ENCODE measurements at regions not wholly inside any gene's neighbourhood (a gene's known extent, or its start where the extent isn't known, plus 50 kb on each side); places are given as distances from the start of the nearest gene placed in this dataset.

DNA sequence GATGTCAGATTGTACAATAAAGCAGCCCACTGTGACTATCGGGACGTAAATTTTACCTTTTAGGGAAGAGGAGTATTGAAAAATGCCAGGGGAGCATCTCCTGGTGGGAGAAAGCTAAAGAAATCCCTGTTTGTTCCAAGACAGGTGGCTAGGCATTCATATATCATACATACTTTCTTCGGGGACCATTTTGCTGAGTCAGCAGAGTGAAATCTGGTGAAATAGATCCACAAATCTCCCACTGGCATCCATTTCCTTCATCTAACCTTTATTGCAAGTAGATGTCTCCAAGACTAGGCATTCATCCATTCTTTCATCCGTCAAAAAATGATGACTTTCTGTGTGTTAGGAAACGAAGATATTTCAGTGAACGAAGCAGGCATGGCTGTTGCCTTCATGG lies 107.1 kb downstream of the BMP4 start (continued):
- TF ChIP-seq, protein P1, sequence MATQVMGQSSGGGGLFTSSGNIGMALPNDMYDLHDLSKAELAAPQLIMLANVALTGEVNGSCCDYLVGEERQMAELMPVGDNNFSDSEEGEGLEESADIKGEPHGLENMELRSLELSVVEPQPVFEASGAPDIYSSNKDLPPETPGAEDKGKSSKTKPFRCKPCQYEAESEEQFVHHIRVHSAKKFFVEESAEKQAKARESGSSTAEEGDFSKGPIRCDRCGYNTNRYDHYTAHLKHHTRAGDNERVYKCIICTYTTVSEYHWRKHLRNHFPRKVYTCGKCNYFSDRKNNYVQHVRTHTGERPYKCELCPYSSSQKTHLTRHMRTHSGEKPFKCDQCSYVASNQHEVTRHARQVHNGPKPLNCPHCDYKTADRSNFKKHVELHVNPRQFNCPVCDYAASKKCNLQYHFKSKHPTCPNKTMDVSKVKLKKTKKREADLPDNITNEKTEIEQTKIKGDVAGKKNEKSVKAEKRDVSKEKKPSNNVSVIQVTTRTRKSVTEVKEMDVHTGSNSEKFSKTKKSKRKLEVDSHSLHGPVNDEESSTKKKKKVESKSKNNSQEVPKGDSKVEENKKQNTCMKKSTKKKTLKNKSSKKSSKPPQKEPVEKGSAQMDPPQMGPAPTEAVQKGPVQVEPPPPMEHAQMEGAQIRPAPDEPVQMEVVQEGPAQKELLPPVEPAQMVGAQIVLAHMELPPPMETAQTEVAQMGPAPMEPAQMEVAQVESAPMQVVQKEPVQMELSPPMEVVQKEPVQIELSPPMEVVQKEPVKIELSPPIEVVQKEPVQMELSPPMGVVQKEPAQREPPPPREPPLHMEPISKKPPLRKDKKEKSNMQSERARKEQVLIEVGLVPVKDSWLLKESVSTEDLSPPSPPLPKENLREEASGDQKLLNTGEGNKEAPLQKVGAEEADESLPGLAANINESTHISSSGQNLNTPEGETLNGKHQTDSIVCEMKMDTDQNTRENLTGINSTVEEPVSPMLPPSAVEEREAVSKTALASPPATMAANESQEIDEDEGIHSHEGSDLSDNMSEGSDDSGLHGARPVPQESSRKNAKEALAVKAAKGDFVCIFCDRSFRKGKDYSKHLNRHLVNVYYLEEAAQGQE (IDR thresholded peaks at IDR 0.05; ENCODE audit: low read depth, low read length) = no peak
- no peak for TF ChIP-seq TAF1 (IDR thresholded peaks at IDR 0.05; ENCODE audit: borderline replicate concordance, low read depth, low read length)

DNA sequence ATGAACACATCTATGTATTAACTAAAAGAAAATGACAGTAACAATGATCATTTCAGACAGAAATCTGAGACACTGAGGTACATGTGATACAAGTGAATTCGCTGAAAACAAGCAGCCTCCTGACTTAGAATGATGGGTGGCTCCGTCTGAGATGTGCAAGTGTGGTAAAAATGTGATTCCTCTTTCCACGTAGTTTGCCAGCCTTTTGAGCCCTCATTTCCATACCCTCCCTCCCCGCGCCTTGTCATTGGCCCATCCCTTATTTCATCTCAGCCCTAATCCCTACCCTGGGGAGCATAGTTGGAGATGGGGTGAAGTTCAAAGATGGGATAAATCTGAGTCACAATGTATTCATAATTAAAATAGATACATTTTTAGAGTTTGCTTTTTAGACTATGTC lies 107.8 kb downstream of the BMP4 start:
- TF ChIP-seq RXRA (IDR thresholded peaks at IDR 0.05; ENCODE audit: borderline replicate concordance, low read depth) (no peak), YY1 (IDR thresholded peaks at IDR 0.05; ENCODE audit: low read depth) (no peak), ELF1 (IDR thresholded peaks at IDR 0.05) (no peak), TEAD4 (IDR thresholded peaks at IDR 0.05; ENCODE audit: borderline replicate concordance, insufficient read depth) (no peak), EZH2phosphoT487 (IDR thresholded peaks at IDR 0.05; ENCODE audit: borderline replicate concordance, low read depth) (no peak), NFIC (IDR thresholded peaks at IDR 0.05; ENCODE audit: borderline replicate concordance) (no peak), MXI1 (IDR thresholded peaks at IDR 0.05; ENCODE audit: low read depth, low read length) (no peak), CHD2 (IDR thresholded peaks at IDR 0.05; ENCODE audit: low read length, partially characterized antibody) (no peak), RCOR1 (IDR thresholded peaks at IDR 0.05; ENCODE audit: low read length) (no peak), SMC3 (IDR thresholded peaks at IDR 0.05; ENCODE audit: low read depth, low read length) (no peak)
- TF ChIP-seq, protein P2, sequence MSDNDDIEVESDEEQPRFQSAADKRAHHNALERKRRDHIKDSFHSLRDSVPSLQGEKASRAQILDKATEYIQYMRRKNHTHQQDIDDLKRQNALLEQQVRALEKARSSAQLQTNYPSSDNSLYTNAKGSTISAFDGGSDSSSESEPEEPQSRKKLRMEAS (IDR thresholded peaks at IDR 0.05; ENCODE audit: low read depth) = no peak
- TF ChIP-seq, protein P3, sequence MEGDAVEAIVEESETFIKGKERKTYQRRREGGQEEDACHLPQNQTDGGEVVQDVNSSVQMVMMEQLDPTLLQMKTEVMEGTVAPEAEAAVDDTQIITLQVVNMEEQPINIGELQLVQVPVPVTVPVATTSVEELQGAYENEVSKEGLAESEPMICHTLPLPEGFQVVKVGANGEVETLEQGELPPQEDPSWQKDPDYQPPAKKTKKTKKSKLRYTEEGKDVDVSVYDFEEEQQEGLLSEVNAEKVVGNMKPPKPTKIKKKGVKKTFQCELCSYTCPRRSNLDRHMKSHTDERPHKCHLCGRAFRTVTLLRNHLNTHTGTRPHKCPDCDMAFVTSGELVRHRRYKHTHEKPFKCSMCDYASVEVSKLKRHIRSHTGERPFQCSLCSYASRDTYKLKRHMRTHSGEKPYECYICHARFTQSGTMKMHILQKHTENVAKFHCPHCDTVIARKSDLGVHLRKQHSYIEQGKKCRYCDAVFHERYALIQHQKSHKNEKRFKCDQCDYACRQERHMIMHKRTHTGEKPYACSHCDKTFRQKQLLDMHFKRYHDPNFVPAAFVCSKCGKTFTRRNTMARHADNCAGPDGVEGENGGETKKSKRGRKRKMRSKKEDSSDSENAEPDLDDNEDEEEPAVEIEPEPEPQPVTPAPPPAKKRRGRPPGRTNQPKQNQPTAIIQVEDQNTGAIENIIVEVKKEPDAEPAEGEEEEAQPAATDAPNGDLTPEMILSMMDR (IDR thresholded peaks at IDR 0.05) = no peak
- TF ChIP-seq, protein P4, sequence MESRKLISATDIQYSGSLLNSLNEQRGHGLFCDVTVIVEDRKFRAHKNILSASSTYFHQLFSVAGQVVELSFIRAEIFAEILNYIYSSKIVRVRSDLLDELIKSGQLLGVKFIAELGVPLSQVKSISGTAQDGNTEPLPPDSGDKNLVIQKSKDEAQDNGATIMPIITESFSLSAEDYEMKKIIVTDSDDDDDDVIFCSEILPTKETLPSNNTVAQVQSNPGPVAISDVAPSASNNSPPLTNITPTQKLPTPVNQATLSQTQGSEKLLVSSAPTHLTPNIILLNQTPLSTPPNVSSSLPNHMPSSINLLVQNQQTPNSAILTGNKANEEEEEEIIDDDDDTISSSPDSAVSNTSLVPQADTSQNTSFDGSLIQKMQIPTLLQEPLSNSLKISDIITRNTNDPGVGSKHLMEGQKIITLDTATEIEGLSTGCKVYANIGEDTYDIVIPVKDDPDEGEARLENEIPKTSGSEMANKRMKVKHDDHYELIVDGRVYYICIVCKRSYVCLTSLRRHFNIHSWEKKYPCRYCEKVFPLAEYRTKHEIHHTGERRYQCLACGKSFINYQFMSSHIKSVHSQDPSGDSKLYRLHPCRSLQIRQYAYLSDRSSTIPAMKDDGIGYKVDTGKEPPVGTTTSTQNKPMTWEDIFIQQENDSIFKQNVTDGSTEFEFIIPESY (IDR thresholded peaks at IDR 0.05; ENCODE audit: borderline replicate concordance, low read depth) = no peak
- no peaks in the 10 kb centered on the region for H3K36me3 ChIP-seq (replicated peaks in 1 of 2; ENCODE audit: control insufficient read depth in 1 of 2, insufficient read depth in 2 of 2, low read length in 1 of 2)
- H3K4me2 ChIP-seq = no peak overlapping the region
- H3K4me3 ChIP-seq (ENCODE audit: low read depth in 2 of 2, low read length in 1 of 2) = no peak overlapping the region
- ChIA-PET POLR2A (no interaction called here), CTCF (interaction anchor here (0.8 kb wide), 1 partner anchor 25 kb away, joined by 3 read pairs; no protein-coding TSS in a partner anchor)
- no peak overlapping the region for H3K27ac ChIP-seq (ENCODE audit: low read depth in 2 of 2, low read length in 1 of 2)
- no peak overlapping the region for H3K9ac ChIP-seq
- no peak for DNase-seq
- no peaks in the 10 kb centered on the region for H3K9me3 ChIP-seq
- H3K27me3 ChIP-seq (ENCODE audit: insufficient read depth) = no peaks in the 10 kb centered on the region; the same call in 1 of the 2 replicates
- H2AFZ ChIP-seq (ENCODE audit: low read depth) = no peak overlapping the region
- no peaks in the 10 kb centered on the region for H3K9me2 ChIP-seq
- H4K20me1 ChIP-seq (ENCODE audit: insufficient read depth) = no peaks in the 10 kb centered on the region
- no peaks in the 10 kb centered on the region for H3K4me1 ChIP-seq (ENCODE audit: control insufficient read depth in 1 of 2, insufficient read depth in 2 of 2, low read depth in 1 of 2, low read length in 1 of 2)
- H3F3A ChIP-seq (replicated peaks; ENCODE audit: insufficient read depth) = no peaks in the 10 kb centered on the region
- no peaks in the 10 kb centered on the region for H3K79me2 ChIP-seq (ENCODE audit: insufficient read depth)
- WGBS (ENCODE audit: low lambda C conversion rate) = 19% methylated on average over 5 of the region's 5 CpGs
